A673 (cell line): ENCODE measurements at regions not wholly inside any gene's neighbourhood (a gene's known extent, or its start where the extent isn't known, plus 50 kb on each side); places are given as distances from the start of the nearest gene placed in this dataset.

Experiments
- CTCF ChIP-seq: fragments of 300-800, 200-600 bp; sonication (generic); conservative IDR thresholded peaks from 2 replicates; pipeline ENCODE4 v1.5.1; 2017; ENCODE audit warnings: low read depth, mild to moderate bottlenecking, antibody characterized with exemption, low read length, moderate library complexity, mixed read lengths
- EZH2 ChIP-seq: fragments of 200-600 bp; sonication (generic); IDR thresholded peaks from 2 replicates; pipeline ENCODE4 v1.6.1; 2017; ENCODE audit warnings: borderline replicate concordance, low read depth, mild to moderate bottlenecking, mixed read lengths, antibody characterized with exemption, low read length; ENCODE audit not compliant: poor library complexity, severe bottlenecking

GRCh38 chr11:104699981-104700380 lies 198.3 kb downstream of the CASP12 start:
- TF ChIP-seq EZH2 (no peak), CTCF (no peak)
